A673 (cell line): ENCODE measurements at regions not wholly inside any gene's neighbourhood (a gene's known extent, or its start where the extent isn't known, plus 50 kb on each side); places are given as distances from the start of the nearest gene placed in this dataset.

Experiments
- EZH2 ChIP-seq: fragments of 200-600 bp; sonication (generic); IDR thresholded peaks from 2 replicates; pipeline ENCODE4 v1.6.1; 2017; ENCODE audit warnings: borderline replicate concordance, low read depth, mild to moderate bottlenecking, mixed read lengths, antibody characterized with exemption, low read length; ENCODE audit not compliant: poor library complexity, severe bottlenecking
- TF ChIP-seq, protein P1 (sequence below): fragments of 300-800, 200-600 bp; sonication (generic); conservative IDR thresholded peaks from 2 replicates; pipeline ENCODE4 v1.5.1; 2017; ENCODE audit warnings: low read depth, mild to moderate bottlenecking, antibody characterized with exemption, low read length, moderate library complexity, mixed read lengths

- TF ChIP-seq, protein P1, sequence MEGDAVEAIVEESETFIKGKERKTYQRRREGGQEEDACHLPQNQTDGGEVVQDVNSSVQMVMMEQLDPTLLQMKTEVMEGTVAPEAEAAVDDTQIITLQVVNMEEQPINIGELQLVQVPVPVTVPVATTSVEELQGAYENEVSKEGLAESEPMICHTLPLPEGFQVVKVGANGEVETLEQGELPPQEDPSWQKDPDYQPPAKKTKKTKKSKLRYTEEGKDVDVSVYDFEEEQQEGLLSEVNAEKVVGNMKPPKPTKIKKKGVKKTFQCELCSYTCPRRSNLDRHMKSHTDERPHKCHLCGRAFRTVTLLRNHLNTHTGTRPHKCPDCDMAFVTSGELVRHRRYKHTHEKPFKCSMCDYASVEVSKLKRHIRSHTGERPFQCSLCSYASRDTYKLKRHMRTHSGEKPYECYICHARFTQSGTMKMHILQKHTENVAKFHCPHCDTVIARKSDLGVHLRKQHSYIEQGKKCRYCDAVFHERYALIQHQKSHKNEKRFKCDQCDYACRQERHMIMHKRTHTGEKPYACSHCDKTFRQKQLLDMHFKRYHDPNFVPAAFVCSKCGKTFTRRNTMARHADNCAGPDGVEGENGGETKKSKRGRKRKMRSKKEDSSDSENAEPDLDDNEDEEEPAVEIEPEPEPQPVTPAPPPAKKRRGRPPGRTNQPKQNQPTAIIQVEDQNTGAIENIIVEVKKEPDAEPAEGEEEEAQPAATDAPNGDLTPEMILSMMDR, result no peak
- no peak for TF ChIP-seq EZH2
Measured at GRCh38 chr10:20512631-20513030, 384.5 kb downstream of the NEBL start.
